ENCODE measurements at regions not wholly inside any gene's neighbourhood (a gene's known extent, or its start where the extent isn't known, plus 50 kb on each side); places are given as distances from the start of the nearest gene placed in this dataset.

DNA sequence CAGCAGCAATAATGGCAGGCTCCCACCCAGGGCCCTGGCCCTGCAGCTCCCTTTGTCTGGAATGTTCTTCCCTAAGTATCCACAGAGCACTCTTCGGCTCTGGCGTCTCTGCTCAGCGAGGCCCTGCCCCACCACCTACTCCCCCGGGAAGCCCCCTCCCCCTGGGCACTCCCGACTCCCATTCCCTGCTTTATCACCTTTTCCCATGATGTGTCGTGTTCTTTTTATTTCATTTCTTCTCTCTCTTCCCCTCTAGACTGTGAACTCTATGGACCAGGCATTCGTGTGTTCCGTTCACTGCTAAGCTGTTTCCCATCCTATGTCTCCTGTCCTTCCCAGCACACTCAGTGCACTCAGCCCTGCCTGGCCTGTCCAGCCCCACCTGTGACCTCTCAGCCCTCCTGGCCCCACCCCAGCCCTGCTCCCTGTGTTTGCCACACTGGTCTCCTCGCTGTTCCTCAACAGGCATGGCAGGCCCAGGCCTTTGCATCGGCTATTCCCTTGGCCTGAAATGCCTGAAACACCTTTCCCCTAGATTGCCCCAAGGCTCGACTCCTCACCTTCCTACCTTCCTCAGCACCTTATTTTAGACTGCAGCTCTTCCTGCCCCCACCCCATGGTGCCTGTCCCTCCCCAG, 107.4 kb downstream of the TPRA1 start (continued):
- TF ChIP-seq REST (IDR thresholded peaks at IDR 0.05; ENCODE audit: low read depth, low read length) (no peak), RFX5 (IDR thresholded peaks at IDR 0.05; ENCODE audit: low read length) (no peak), FOXJ3 (CRISPR knock-in tag; IDR thresholded peaks at IDR 0.05) (no peak), TCF12 (IDR thresholded peaks at IDR 0.05) (no peak)

DNA sequence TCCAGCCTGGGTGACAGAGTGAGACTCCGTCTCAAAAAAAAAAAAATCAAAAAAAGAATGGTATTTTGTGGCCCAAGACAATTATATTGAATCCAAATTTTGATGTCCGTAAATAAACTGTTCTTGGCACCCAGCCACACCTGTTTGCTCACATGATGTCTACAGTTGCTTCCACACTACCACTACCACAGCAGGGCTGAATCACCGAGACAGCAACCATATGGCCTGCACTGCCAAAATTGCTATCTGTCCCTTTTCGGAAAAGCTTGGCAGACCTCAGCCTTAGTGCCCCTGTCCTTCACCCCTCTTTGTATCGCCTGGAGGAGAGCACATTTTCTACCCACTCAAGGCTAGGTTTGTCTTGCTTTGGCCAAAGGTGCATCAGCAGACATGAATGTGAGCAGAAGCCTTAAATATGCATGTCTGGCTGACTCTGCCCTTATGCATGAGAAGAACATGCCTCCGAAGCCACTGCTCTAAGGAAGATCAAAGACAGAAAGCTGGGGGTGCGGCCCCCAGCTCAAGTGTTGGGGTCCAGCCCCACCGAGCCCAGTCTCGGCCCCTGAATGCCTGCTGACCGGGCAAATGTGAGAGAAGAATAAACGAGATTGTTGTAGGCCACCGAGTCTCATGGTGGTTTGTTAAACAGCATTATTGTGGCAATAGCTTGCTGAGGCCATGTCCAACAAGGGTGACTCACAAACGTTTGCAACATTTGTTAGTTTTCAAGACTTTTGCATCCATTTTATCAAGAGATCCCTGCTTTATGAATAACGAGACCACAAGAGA, 108.1 kb downstream of the TPRA1 start:
- no peaks in the 10 kb centered on the region for H3K9me3 ChIP-seq
- no peak for DNase-seq
- WGBS (ENCODE audit: low lambda C conversion rate), result 65% methylated on average over 14 of the region's 14 CpGs
- CTCF ChIA-PET, result interaction anchor here (1.0 kb wide), 2 partner anchors 9 to 26 kb away, joined by 3 to 5 read pairs; no protein-coding TSS in a partner anchor
- H3K27me3 ChIP-seq (ENCODE audit: insufficient read depth), result peaks cover 8% of the 10 kb centered on the region; the same call in 1 of the 2 replicates
- no peaks in the 10 kb centered on the region for H3K9me2 ChIP-seq
- H3K36me3 ChIP-seq (replicated peaks in 1 of 2; ENCODE audit: control insufficient read depth in 1 of 2, insufficient read depth in 2 of 2, low read length in 1 of 2), result no peaks in the 10 kb centered on the region
- H3K9ac ChIP-seq, result no peak overlapping the region
- H3K27ac ChIP-seq (ENCODE audit: low read depth in 2 of 2, low read length in 1 of 2), result no peak overlapping the region
- H3K4me1 ChIP-seq (ENCODE audit: control insufficient read depth in 1 of 2, insufficient read depth in 2 of 2, low read depth in 1 of 2, low read length in 1 of 2), result peaks cover 0 to 18% of the 10 kb centered on the region in 2 experiments; a peak in 1 of 4 replicates
- no peak overlapping the region for H3K4me2 ChIP-seq
- POLR2A ChIA-PET, result no interaction called here
- H3F3A ChIP-seq (replicated peaks; ENCODE audit: insufficient read depth), result no peaks in the 10 kb centered on the region
- H3K4me3 ChIP-seq (ENCODE audit: low read depth in 2 of 2, low read length in 1 of 2), result no peak overlapping the region
- no peaks in the 10 kb centered on the region for H3K79me2 ChIP-seq (ENCODE audit: insufficient read depth)
- H4K20me1 ChIP-seq (ENCODE audit: insufficient read depth), result no peaks in the 10 kb centered on the region
- H2AFZ ChIP-seq (ENCODE audit: low read depth), result no peak overlapping the region
- no peak for TF ChIP-seq EP300 (IDR thresholded peaks at IDR 0.05; ENCODE audit: borderline replicate concordance in 1 of 2, low read depth in 1 of 2, low read length in 1 of 2)
- TF ChIP-seq RXRA (IDR thresholded peaks at IDR 0.05; ENCODE audit: borderline replicate concordance, low read depth), result no peak
- TF ChIP-seq REST (IDR thresholded peaks at IDR 0.05; ENCODE audit: low read depth, low read length), result no peak
- TF ChIP-seq GABPA (IDR thresholded peaks at IDR 0.05; ENCODE audit: low read depth), result no peak
- TF ChIP-seq JUND (IDR thresholded peaks at IDR 0.05), result no peak
- TF ChIP-seq IRF3 (IDR thresholded peaks at IDR 0.05; ENCODE audit: low read depth, low read length), result no peak
- TF ChIP-seq RAD21 (IDR thresholded peaks at IDR 0.05; ENCODE audit: low read length), result no peak
- no peak for TF ChIP-seq RCOR1 (IDR thresholded peaks at IDR 0.05; ENCODE audit: low read length)
- TF ChIP-seq, protein P1, sequence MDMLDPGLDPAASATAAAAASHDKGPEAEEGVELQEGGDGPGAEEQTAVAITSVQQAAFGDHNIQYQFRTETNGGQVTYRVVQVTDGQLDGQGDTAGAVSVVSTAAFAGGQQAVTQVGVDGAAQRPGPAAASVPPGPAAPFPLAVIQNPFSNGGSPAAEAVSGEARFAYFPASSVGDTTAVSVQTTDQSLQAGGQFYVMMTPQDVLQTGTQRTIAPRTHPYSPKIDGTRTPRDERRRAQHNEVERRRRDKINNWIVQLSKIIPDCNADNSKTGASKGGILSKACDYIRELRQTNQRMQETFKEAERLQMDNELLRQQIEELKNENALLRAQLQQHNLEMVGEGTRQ (IDR thresholded peaks at IDR 0.05; ENCODE audit: borderline replicate concordance, low read depth, low read length), result no peak
- no peak for TF ChIP-seq FOXM1 (IDR thresholded peaks at IDR 0.05; ENCODE audit: low read depth)
- TF ChIP-seq FOXJ3 (CRISPR knock-in tag; IDR thresholded peaks at IDR 0.05), result no peak
- no peak for TF ChIP-seq NRF1 (IDR thresholded peaks at IDR 0.05; ENCODE audit: low read depth, low read length)
- TF ChIP-seq MAX (IDR thresholded peaks at IDR 0.05; ENCODE audit: low read depth), result no peak
- no peak for TF ChIP-seq SIN3A (IDR thresholded peaks at IDR 0.05; ENCODE audit: borderline replicate concordance, low read depth, low read length)
- TF ChIP-seq, protein P2, sequence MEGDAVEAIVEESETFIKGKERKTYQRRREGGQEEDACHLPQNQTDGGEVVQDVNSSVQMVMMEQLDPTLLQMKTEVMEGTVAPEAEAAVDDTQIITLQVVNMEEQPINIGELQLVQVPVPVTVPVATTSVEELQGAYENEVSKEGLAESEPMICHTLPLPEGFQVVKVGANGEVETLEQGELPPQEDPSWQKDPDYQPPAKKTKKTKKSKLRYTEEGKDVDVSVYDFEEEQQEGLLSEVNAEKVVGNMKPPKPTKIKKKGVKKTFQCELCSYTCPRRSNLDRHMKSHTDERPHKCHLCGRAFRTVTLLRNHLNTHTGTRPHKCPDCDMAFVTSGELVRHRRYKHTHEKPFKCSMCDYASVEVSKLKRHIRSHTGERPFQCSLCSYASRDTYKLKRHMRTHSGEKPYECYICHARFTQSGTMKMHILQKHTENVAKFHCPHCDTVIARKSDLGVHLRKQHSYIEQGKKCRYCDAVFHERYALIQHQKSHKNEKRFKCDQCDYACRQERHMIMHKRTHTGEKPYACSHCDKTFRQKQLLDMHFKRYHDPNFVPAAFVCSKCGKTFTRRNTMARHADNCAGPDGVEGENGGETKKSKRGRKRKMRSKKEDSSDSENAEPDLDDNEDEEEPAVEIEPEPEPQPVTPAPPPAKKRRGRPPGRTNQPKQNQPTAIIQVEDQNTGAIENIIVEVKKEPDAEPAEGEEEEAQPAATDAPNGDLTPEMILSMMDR (IDR thresholded peaks at IDR 0.05), result no peak
- no peak for TF ChIP-seq RFX5 (IDR thresholded peaks at IDR 0.05; ENCODE audit: low read length)

Measured in SK-N-SH (cell line).